ENCODE measurements at regions not wholly inside any gene's neighbourhood (a gene's known extent, or its start where the extent isn't known, plus 50 kb on each side); places are given as distances from the start of the nearest gene placed in this dataset.
"Not testable (repeated sequence)": the region's sequence is repeated elsewhere in the genome, so short reads cannot be mapped to it uniquely, and the experiment has no call there.

DNA sequence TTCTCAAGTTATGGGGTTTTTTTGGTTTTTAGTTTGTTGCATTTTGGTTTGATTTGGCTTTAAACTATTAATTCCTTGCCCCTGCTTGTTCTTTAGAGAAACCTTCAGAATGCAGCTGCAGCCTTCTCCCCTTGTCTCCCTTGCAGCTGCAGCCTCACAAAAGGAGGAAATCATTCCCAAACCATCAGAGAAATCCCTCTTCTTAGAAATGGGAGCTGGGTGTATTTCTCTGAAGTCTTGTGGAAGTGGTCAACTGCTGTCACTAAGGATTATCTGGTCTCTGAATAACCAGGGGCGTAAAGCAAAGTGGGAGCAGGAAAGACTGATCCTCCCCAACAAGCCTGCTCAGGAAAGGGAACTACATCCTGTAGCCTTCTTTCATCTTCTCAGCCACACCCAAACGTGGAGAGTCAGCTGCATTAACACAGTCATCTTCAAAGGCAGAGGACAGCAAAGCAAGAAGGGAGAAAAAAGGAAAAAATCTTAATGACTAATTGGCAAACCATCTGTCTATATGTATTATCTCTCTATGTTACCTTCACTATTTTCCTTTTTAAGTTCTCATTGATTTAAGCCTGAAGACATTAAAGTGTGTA, 1834.1 kb upstream of the PIK3C3 start:
- TF ChIP-seq POLR2A (IDR thresholded peaks at IDR 0.05) (no peak), EP300 (IDR thresholded peaks at IDR 0.05) (no peak)
- TF ChIP-seq, protein P1, sequence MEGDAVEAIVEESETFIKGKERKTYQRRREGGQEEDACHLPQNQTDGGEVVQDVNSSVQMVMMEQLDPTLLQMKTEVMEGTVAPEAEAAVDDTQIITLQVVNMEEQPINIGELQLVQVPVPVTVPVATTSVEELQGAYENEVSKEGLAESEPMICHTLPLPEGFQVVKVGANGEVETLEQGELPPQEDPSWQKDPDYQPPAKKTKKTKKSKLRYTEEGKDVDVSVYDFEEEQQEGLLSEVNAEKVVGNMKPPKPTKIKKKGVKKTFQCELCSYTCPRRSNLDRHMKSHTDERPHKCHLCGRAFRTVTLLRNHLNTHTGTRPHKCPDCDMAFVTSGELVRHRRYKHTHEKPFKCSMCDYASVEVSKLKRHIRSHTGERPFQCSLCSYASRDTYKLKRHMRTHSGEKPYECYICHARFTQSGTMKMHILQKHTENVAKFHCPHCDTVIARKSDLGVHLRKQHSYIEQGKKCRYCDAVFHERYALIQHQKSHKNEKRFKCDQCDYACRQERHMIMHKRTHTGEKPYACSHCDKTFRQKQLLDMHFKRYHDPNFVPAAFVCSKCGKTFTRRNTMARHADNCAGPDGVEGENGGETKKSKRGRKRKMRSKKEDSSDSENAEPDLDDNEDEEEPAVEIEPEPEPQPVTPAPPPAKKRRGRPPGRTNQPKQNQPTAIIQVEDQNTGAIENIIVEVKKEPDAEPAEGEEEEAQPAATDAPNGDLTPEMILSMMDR (IDR thresholded peaks at IDR 0.05) = no peak
- Histone ChIP-seq H3K27me3 (no peaks in the 10 kb centered on the region), H3K9me3 (peaks cover 0 to 18% (median 0%) of the 10 kb centered on the region in 4 donors), H3K27ac (no peak overlapping the region), H3K4me3 (no peak overlapping the region), H3K36me3 (no peaks in the 10 kb centered on the region), H3K4me1 (no peaks in the 10 kb centered on the region)
- whole genome bisulfite sequencing, 2 donors = 33 to 40% methylated on average over 2 of the region's 2 CpGs
- no peak for DNase-seq (ENCODE audit: low spot score in 2 of 2)

DNA sequence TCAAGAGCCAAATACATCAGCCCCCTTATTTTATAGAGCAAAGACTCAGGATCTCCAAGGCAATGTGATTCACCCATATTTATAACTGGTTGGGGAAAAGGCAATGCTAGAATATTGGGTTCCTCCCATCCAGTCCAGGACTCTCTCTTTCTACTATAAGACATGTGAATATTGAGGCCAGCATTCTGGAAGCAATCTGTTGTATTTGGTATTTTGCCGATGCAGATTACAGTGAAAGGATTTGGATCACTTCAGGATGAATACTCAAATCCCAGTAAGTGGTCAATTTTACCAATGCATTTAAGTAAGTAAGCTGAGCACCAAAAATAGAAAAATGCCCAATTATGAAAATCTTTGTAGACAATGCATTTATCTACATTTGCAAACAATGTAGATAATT, 1834.7 kb upstream of the PIK3C3 start:
- peaks cover 0 to 18% (median 0%) of the 10 kb centered on the region in 4 donors for H3K9me3 ChIP-seq
- TF ChIP-seq, protein P1 (IDR thresholded peaks at IDR 0.05) = no peak
- no peak for TF ChIP-seq EP300 (IDR thresholded peaks at IDR 0.05)
- TF ChIP-seq POLR2A (IDR thresholded peaks at IDR 0.05) = no peak
- H3K4me1 ChIP-seq = no peaks in the 10 kb centered on the region
- no peak overlapping the region for H3K27ac ChIP-seq
- H3K4me3 ChIP-seq = no peak overlapping the region
- no peaks in the 10 kb centered on the region for H3K36me3 ChIP-seq
- 83 to 94% methylated on average over 1 of the region's 1 CpG for WGBS, 2 donors
- no peaks in the 10 kb centered on the region for H3K27me3 ChIP-seq
- DNase-seq (ENCODE audit: low spot score in 2 of 2) = no peak

DNA sequence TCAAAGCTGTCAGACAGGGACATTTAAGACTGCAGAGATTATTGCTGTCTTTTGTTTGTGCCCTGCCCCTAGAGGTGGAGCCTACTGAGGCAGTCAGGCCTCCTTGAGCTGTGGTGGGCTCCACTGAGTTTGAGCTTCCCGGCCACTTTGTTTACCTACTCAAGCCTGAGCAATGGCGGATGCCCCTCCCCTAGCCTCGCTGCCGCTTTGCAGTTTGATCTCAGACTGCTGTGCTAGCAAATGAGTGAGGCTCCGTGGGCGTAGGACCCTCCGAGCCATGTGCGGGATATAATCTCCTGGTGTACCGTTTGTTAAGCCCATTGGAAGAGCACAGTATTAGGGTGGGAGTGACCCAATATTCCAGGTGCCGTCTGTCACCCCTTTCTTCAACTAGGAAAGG, 1835.5 kb upstream of the PIK3C3 start:
- H3K9me3 ChIP-seq = peaks cover 0 to 18% (median 0%) of the 10 kb centered on the region in 4 donors
- not testable (repeated sequence) for H3K4me1 ChIP-seq; H3K27ac ChIP-seq; H3K4me3 ChIP-seq; H3K27me3 ChIP-seq; H3K36me3 ChIP-seq; DNase-seq (ENCODE audit: low spot score in 2 of 2)
- 68 to 90% methylated on average over 9 to 10 of the region's 10 CpGs for WGBS, 2 donors

DNA sequence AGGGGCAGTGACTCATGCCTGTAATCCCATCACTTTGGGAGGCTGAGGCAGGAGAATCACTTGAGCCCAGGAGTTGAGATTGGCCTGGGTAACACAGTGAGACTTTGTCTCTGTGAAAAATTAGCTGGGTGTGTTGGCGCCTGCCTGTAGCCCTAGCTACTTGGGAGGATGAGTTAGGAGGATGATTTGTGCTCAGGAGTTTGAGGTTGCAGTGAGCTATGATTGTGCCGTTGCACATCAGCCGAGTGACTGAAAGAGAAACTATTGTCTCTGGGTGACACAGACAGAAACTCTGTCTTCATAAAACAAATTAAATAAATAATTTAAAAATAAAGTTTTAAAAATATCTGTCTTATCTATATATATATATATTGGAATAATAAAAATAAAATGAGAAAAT, 1844.6 kb upstream of the PIK3C3 start:
- TF ChIP-seq EP300 (IDR thresholded peaks at IDR 0.05) (no peak), POLR2A (IDR thresholded peaks at IDR 0.05) (no peak)
- TF ChIP-seq, protein P1 (IDR thresholded peaks at IDR 0.05) = no peak
- H3K4me1 ChIP-seq = no peaks in the 10 kb centered on the region
- 90 to 95% methylated on average over 3 of the region's 3 CpGs for WGBS, 2 donors
- H3K9me3 ChIP-seq = no peaks in the 10 kb centered on the region
- no peak overlapping the region for H3K27ac ChIP-seq
- H3K36me3 ChIP-seq = no peaks in the 10 kb centered on the region
- no peaks in the 10 kb centered on the region for H3K27me3 ChIP-seq
- no peak for DNase-seq (ENCODE audit: low spot score in 2 of 2)
- H3K4me3 ChIP-seq = no peak overlapping the region

DNA sequence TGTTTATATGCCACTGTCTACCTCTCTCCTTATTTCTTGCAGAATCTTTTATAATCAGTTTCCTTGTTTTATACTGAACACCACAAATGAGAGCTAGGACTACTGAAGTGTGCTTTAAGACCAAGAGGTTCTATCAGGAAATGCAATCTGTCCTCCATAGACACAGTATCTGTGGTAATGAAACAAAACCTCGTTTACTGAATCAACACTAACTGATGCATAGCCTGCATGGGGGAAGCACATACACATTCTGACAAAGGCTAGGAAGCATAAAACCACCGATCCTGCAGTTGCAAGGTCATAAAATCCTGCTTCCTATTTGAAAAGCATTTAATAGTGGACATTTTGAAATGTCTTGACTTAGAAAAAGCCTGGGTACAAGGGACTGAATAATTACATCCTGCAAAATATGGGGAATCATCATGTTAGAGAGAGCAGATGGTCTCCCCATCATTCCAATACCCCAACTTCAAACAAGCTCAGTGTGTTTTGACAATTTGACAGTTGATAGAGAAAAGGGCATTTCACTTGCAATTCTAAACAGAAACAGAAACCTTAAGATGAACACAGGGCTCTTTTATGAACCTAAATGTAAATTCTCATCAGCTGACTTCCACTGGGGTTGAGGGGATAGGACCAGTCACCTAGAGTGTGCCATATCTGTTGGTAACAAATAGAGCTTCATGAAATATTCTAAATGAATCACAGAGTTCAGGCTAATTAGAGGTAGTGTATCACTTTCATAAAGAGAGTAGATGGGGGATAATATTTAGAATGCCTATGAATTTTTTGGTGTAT, 1845.6 kb upstream of the PIK3C3 start:
- Histone ChIP-seq H3K36me3 (no peaks in the 10 kb centered on the region), H3K4me3 (no peak overlapping the region), H3K27ac (no peak overlapping the region), H3K4me1 (no peaks in the 10 kb centered on the region), H3K9me3 (no peaks in the 10 kb centered on the region), H3K27me3 (no peaks in the 10 kb centered on the region)
- DNase-seq (ENCODE audit: low spot score in 2 of 2) = no peak
- TF ChIP-seq EP300 (IDR thresholded peaks at IDR 0.05) = no peak
- 34 to 43% methylated on average over 2 of the region's 2 CpGs for WGBS, 2 donors

DNA sequence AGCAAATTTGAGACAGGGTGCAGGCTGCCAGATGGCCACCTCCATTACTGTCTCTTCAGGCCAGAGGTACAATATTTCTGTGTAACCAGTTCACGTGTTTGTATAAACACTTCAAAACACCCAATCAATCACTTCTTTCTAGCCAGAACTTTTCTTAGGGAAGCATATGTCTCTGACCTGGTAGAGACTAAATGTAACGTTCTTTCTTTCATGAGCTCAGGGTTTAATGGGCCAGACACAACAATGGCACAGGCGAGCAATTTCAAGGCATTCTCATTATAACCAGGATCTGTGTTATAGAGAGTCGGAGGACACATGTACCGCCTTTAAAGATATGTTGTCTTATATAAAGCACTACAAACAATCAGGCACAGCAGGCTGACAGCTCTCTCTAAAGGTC, 1846.4 kb upstream of the PIK3C3 start:
- Histone ChIP-seq H3K36me3 (no peaks in the 10 kb centered on the region), H3K4me1 (no peaks in the 10 kb centered on the region), H3K9me3 (no peaks in the 10 kb centered on the region), H3K27ac (no peak overlapping the region), H3K27me3 (no peaks in the 10 kb centered on the region), H3K4me3 (no peak overlapping the region)
- WGBS, 2 donors = 53 to 81% methylated on average over 5 of the region's 5 CpGs
- TF ChIP-seq EP300 (IDR thresholded peaks at IDR 0.05) = no peak
- TF ChIP-seq, protein P1 (IDR thresholded peaks at IDR 0.05) = no peak
- no peak for TF ChIP-seq POLR2A (IDR thresholded peaks at IDR 0.05)
- DNase-seq (ENCODE audit: low spot score in 2 of 2) = no peak
